ENCODE measurements at regions not wholly inside any gene's neighbourhood (a gene's known extent, or its start where the extent isn't known, plus 50 kb on each side); places are given as distances from the start of the nearest gene placed in this dataset.
A peak's percentile ranks its signal among the peaks of the same experiment; 100 is the strongest.
"Not testable (repeated sequence)": the region's sequence is repeated elsewhere in the genome, so short reads cannot be mapped to it uniquely, and the experiment has no call there.

DNA sequence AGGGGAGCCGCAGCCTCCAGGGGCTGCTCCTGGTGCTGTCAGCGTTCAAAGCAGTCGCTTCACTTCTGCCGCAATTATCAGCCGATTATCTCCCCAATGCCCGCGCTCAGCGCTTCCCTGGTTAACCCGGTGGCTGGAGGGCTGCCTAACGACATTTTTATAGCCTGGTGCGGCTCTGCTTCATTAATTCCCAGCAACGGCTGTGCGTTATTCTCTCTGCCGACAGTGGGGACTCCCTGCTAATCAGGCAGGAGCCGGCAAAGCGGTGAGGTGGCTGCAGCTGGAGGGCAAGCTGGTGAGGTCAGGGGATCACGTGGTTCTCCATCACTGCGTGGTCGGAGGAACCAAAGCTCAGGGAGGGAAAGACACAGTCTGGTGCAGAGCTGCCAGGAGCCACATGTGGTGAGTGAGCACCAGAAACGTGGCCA lies 62.9 kb downstream of the GLRX5 start:
- DNase-seq (ENCODE audit: extremely low read depth in 1 of 11, low read depth in 9 of 11, low spot score in 4 of 11): peak; percentile 18 to 62 (median 42)

DNA sequence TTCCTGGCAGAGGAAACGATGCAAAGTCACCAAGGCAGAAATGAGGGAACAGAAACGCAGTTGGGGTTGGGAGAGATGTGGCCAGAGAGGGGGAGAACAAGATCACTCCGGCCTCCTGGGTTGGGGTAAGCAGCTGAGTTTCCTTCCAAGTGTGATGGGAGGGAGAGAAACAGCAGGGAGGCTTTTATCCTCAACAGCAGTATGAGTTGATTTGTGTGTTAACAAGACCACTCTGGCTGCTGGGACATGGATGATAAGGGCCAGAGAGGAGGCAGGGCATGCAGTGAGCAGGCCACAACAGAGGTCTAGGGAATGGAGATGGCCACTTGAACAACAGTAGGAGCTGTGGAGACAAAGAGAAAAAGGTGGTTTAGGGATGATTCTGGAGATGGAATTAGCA lies 66.8 kb downstream of the GLRX5 start:
- DNase-seq (ENCODE audit: extremely low read depth in 1 of 11, low read depth in 9 of 11, low spot score in 4 of 11): no peak

GRCh38 chr14:95603415-95603814 lies 68.6 kb downstream of the GLRX5 start:
- no peak for DNase-seq (ENCODE audit: extremely low read depth in 1 of 11, low read depth in 9 of 11, low spot score in 4 of 11)

DNA sequence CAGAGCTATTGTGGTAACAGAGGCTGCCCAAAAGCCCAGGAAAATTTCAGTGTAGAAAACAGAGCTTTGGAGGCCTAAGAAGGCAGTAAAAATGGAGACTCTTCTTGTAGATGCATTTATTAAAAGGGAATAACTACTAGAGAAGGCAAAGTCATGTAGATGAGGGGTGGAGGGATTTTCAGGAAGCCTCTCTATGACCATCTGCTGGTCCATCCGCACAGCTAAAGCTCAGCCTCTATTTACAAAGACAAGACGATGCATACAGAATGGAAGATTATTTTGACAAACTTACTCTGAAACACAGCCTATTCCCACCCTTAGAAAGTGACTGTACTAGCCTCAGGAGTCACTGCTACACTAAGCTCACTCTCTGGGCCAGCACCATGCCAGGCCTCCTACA lies 71.4 kb downstream of the GLRX5 start:
- DNase-seq (ENCODE audit: extremely low read depth in 1 of 11, low read depth in 9 of 11, low spot score in 4 of 11): no peak

DNA sequence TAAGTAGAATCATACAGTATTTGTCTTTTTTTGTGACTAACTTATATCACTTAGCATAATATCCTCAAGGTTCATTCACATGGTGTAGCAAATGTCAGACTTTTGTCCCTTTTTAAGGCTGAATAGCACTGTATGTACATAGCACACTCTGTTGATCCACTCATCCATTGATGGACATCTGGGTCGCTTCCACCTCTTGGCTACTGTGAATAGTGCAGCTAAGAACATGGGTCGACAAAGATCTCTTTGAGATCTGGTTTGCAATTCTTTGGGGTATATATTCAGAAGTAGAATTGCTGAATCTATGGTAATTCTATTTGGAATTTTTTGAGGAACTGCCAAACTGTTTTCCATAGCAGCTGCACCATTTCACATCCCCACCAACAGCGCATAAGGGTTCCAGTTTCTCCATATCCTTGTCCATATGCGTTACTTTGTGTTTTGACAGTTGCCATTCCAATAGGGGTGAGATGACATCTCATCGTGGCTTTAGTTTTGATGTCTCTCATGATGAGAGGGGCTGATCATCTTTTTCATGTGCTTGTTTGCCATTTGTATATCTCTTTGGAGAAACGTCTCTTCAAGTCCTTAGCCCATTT lies 73.9 kb downstream of the GLRX5 start:
- DNase-seq (ENCODE audit: extremely low read depth in 1 of 11, low read depth in 9 of 11, low spot score in 4 of 11): no peak

DNA sequence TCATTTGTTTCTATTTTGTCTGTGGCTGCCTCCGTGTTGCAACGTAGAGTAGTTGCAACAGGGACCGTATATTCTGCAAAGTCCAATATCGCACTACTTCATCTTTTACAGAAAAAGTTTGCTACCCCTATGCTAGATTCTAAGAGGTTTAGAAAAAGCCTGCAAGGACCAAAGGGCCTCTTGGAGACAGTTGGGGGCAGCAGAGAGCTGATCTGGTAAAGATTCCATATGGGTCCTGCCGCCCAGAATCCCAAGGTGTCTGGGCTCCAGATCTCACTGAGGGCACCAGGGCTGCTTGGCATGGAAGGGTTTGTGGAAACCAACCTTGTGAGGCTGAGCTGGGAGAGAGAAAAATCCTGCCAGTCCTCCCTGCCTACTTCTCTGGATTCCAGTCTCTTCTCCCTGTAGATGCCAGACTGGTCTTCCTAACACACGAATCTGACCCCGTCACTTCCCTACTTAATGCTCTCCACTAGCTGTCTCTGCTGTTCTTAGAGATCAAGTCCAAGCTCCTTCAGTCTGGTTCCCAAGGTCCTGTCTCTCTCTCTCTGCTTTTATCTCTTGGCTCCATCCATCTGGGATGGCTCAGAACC lies 74.6 kb downstream of the GLRX5 start:
- peak in 10 of 11 donors; percentile 21 to 54 (median 30) for DNase-seq (ENCODE audit: extremely low read depth in 1 of 11, low read depth in 9 of 11, low spot score in 4 of 11)

DNA sequence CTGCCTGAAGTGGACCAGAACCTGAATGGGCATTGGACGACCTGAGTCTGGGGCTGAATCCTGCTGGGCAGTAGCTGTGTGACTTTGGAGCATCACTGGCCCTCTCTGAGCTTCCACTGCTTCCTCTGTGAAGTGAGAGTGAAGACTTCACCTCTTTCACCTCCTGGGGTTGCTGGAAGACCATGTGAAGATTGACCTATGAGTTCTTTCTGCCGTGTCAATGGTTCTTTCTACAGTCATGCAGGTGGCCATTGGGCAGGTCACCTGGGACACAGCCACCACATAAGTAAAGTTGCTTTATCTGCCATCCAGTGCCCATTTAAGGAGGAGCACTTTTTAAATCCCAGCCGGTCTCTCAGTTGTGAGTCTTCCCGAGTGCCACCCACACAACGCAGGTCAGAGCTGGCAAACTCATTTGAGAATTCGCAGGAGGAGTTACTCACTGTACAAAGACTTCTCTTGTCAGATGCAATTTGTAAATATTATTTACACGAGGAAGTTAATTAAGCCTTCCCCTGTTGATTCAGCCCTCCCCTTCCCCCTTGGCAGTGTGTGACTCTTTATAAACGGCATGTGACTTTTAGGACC lies 74.8 kb upstream of the TCL1B start:
- no peak for DNase-seq (ENCODE audit: extremely low read depth in 1 of 11, low read depth in 9 of 11, low spot score in 4 of 11)

DNA sequence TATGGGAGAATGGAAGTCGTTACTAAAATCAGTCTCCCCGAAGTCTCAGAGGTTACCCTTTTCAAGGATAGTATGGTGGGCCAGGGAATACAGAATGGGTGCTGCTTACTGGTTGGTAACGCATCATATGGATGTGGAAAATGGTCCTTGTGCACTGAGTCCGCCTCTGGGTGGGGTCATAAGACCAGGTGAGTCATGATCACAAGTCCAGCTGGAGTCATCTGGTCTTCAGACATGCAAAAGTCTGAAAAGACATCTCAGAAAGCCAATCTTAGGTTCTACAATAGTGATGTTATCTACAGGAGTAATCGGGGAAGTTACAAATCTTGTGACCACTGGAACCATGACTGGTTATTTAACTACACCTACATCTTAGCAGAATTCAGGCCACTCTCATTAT lies 71.9 kb upstream of the TCL1B start:
- DNase-seq (ENCODE audit: extremely low read depth in 1 of 11, low read depth in 9 of 11, low spot score in 4 of 11): no peak

- no peak for DNase-seq (ENCODE audit: extremely low read depth in 1 of 11, low read depth in 9 of 11, low spot score in 4 of 11)
Observed at GRCh38 chr14:95616745-95617144, 69.5 kb upstream of the TCL1B start.

DNA sequence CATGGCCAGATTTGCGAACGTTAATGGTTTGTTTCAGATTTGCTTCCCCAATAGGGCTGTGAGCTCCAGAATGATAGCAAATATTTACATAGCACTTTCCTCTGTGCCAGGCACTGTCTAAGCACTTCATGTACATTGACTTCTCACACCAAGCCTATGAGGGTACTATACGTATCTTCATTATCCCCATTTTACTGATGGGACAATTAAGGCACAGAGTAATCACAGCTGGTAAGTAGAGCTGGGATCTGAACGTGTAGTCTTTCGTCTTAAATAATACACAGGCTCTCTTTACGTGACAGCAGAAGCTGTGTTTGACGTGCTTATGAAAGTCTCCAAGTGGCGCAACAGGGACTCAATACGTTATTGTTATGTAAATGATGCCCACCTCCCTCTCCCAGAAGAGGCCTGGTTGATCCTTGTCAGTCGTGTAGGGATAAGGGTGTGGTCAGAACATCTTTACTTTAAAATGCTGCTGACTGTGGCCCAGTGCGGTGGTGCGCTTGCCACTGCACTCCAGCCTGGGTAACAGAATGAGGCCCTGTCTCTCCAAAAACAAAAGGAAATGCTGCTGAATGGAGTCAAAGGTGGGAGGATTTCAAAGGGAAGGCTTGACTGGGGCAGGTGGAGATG lies 66.3 kb upstream of the TCL1B start:
- DNase-seq (ENCODE audit: extremely low read depth in 1 of 11, low read depth in 9 of 11, low spot score in 4 of 11): no peak

DNA sequence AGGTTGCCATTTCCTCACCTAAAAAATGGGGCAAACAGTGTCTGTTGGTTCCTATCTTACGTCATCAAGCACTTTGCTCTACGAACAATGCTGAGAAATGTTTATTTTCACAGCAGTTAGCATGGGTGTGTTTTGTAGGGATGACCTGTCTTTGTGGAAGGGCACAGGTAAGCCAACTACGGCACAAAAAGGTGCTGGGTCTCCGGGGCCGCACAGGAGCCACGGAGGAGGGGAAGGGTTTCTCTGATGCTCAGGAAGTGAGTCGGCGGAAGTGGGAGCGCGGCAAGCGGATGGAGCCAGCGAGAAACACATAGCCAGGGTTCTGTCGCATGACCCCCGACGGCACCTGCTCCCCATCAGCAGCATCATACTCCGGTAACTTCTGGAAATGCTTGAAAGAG lies 65.6 kb upstream of the TCL1B start:
- DNase-seq (ENCODE audit: extremely low read depth in 1 of 11, low read depth in 9 of 11, low spot score in 4 of 11): no peak

DNA sequence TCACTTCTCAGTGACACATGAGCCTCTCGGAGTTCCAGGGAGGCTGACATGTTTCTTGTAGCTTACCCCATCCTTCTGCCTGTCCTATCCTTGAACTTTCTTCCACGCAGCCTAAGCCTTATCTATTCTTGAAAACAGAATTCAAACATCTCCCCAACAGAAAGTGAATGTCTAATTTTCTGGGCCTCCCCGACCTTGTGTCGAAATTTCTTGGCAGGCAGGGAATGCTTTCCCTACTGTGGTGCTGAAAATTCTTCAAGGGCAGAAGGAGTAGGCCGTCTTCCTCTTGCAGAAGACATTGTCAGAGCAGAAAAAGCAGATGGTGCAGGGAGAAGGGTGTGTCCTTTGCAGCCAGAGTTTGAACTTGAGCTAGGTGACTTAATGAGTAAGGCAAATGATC lies 63.0 kb upstream of the TCL1B start:
- DNase-seq (ENCODE audit: extremely low read depth in 1 of 11, low read depth in 9 of 11, low spot score in 4 of 11): peak in 1 of 11 donors; percentile 4

DNA sequence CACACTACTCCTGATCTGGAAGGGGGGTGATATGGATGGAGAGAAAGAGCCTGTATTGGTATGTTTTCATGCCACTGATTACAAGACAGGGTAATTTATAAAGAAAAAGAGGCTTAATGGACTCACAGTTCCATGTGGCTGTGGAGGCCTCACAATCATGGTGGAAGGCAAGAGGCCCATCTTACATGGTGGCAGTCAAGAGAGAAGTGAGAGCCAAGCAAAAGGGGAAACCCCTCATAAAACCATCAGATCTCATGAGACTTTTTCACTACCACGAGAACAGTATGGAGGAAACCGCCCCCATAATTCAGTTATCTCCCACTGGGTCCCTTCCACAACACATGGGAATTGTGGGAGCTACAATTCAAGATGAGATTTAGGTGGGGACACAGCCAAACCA lies 60.5 kb upstream of the TCL1B start:
- not testable (repeated sequence) for DNase-seq (ENCODE audit: extremely low read depth in 1 of 11, low read depth in 9 of 11, low spot score in 4 of 11)

DNA sequence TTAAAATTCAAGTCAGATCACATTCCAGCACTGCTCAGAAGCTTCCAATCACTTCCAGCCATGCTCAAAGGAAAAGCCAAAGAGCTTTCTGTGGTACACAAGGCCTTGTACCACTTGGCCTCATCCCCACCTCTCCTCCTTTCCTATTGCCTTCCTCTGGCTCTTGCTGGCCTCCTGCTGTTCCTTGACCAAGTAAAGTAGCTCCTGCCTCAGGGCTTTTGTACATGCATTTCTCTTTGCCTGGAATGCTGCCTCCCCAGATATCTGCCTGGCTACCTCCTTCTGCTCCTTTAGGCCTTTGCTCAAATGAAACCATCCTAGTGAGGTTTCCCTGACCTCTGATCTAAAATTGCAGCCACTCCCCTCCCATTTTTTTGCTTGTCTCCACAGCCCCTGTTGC lies 51.2 kb upstream of the TCL1B start:
- DNase-seq (ENCODE audit: extremely low read depth in 1 of 11, low read depth in 9 of 11, low spot score in 4 of 11): no peak
